ENCODE measurements at regions not wholly inside any gene's neighbourhood (a gene's known extent, or its start where the extent isn't known, plus 50 kb on each side); places are given as distances from the start of the nearest gene placed in this dataset.

DNA sequence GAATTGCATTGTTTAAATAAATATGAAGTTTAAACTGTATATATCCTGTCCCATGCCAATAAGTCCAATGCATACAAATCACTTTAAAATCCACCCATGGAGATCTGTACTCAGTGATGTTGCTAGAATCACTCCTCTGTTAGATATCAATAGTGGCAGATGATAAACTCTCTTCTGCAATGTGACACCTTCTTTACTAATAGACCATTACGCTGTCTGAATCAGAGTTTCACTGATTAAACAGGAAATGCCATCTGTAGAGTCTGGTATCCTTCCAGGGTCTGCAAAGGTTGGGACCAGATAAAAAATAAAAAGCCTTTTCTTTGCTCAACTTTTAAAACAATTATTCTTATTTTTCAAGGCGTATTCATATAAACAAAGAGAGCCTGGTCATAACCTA, 134.5 kb downstream of the EDN3 start:
- Mint-ChIP-seq H3K27ac (no peak overlapping the region), H3K27me3 (ENCODE audit: low read depth) (no peaks in the 10 kb centered on the region; the same call in 1 of the 2 replicates), H3K36me3 (ENCODE audit: insufficient read depth in 1 of 3, low read depth in 3 of 3) (no peaks in the 10 kb centered on the region), H3K4me1 (peaks cover 2 to 6% of the 10 kb centered on the region in 2 experiments; a peak in 3 of 4 replicates), H3K4me3 (no peak overlapping the region), H3K9me3 (no peaks in the 10 kb centered on the region)
- no peaks in the 10 kb centered on the region for H4K20me1 ChIP-seq (ENCODE audit: control insufficient read depth, insufficient read depth, insufficient read length)
- H3K9ac ChIP-seq (ENCODE audit: extremely low read depth, insufficient read length, low read length) = no peak overlapping the region
- H2BK12ac ChIP-seq (ENCODE audit: insufficient read length, low read depth, low read length) = no peak overlapping the region
- TF ChIP-seq, protein P1, sequence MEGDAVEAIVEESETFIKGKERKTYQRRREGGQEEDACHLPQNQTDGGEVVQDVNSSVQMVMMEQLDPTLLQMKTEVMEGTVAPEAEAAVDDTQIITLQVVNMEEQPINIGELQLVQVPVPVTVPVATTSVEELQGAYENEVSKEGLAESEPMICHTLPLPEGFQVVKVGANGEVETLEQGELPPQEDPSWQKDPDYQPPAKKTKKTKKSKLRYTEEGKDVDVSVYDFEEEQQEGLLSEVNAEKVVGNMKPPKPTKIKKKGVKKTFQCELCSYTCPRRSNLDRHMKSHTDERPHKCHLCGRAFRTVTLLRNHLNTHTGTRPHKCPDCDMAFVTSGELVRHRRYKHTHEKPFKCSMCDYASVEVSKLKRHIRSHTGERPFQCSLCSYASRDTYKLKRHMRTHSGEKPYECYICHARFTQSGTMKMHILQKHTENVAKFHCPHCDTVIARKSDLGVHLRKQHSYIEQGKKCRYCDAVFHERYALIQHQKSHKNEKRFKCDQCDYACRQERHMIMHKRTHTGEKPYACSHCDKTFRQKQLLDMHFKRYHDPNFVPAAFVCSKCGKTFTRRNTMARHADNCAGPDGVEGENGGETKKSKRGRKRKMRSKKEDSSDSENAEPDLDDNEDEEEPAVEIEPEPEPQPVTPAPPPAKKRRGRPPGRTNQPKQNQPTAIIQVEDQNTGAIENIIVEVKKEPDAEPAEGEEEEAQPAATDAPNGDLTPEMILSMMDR (conservative IDR thresholded peaks at IDR 0.05) = no peak
- H2AK5ac ChIP-seq (ENCODE audit: insufficient read length, low read length) = no peak overlapping the region
- H3K4me1 ChIP-seq (ENCODE audit: insufficient read depth, low read length) = no peaks in the 10 kb centered on the region
- H3K14ac ChIP-seq (ENCODE audit: insufficient read depth, low read length) = no peak overlapping the region
- H3K27ac ChIP-seq (ENCODE audit: insufficient read length, low read depth, low read length) = no peak overlapping the region
- no peak overlapping the region for H3K4ac ChIP-seq (ENCODE audit: low read depth, low read length)
- no peak overlapping the region for H3K56ac ChIP-seq (ENCODE audit: insufficient read length, low read depth, low read length)
- no peak overlapping the region for H3K23ac ChIP-seq (ENCODE audit: insufficient read length, low read depth, low read length)
- H3K23me2 ChIP-seq (ENCODE audit: insufficient read length, low read depth, low read length, poor library complexity, severe bottlenecking) = peaks cover 3% of the 10 kb centered on the region
- H3K18ac ChIP-seq (ENCODE audit: insufficient read length, low read depth, low read length) = no peak overlapping the region
- no peak overlapping the region for H3T11ph ChIP-seq (ENCODE audit: low read length)
- whole genome bisulfite sequencing (ENCODE audit: extremely low coverage, insufficient read length, low lambda C conversion rate) = no CpG with 5 or more reads among the region's 2 CpGs
- H3K4me2 ChIP-seq (ENCODE audit: insufficient read depth, insufficient read length, low read length) = no peak overlapping the region
- H3K79me2 ChIP-seq (ENCODE audit: insufficient read depth, low read length) = no peaks in the 10 kb centered on the region
- H2BK15ac ChIP-seq (ENCODE audit: low read depth, low read length) = no peak overlapping the region
- no peak for DNase-seq
- no peak overlapping the region for H2AFZ ChIP-seq (ENCODE audit: low read length)
- no peaks in the 10 kb centered on the region for H3K79me1 ChIP-seq (ENCODE audit: insufficient read depth, low read depth, low read length, poor library complexity, severe bottlenecking)
- H2BK20ac ChIP-seq (ENCODE audit: low read depth, low read length, poor library complexity, severe bottlenecking) = no peak overlapping the region
- H4K8ac ChIP-seq (replicated peaks; ENCODE audit: insufficient read length, low read depth, low read length) = no peak overlapping the region
- H3K27me3 ChIP-seq (ENCODE audit: insufficient read depth, low read length) = no peaks in the 10 kb centered on the region
- no peak overlapping the region for H4K91ac ChIP-seq (ENCODE audit: insufficient read length, low read depth, low read length)
- no peak overlapping the region for H2BK5ac ChIP-seq (ENCODE audit: insufficient read length, low read length)
- no peak overlapping the region for H2BK120ac ChIP-seq (ENCODE audit: low read depth, low read length, poor library complexity, severe bottlenecking)
- H3K9me3 ChIP-seq (ENCODE audit: control insufficient read depth, low read depth, low read length) = no peaks in the 10 kb centered on the region
- H4K5ac ChIP-seq (ENCODE audit: insufficient read length, low read depth, low read length) = no peak overlapping the region

Data from H9 (cell line).